ENCODE measurements at regions not wholly inside any gene's neighbourhood (a gene's known extent, or its start where the extent isn't known, plus 50 kb on each side); places are given as distances from the start of the nearest gene placed in this dataset.

DNA sequence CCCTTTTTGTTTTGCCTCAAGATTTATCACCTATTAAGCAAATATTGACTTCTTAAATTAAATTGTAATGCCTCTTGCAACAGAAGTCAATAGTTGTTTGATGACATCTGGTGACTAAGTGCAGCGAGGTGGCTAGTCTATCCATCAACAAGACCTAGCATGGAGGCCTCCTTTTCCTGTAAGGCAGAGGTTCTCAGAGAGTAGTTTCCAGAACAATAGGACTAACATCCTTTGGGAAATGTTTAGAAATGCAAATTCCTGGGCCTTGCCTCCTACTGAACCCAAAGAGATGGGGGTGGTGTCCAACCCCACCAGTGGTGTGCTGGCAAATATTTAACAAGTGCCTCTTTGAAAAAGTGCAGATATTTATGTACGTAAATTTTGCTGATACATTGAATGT is 143.7 kb downstream of the SCP2D1 start:
- DNase-seq (ENCODE audit: low read depth in 2 of 3, low spot score in 1 of 3) = no peak

DNA sequence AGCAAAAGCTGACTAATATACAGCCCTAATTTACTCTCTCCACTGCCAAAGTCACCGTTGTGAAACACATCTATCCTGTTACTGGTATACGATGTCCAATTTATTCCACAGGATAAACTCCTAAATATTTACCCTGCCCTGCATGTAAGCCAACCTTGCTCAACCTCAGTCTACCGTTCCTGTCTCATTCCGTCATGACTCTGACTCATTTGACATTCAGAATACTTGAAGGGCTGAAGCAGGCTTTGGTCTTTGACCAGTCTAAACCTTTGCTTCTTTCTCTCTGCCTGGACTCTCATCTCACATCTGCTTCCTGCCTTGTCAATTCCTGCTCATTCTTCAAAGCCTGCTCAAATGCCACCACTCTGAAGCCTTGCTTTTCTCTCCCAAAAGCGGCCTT is 157.5 kb downstream of the SCP2D1 start:
- DNase-seq (ENCODE audit: low read depth in 2 of 3, low spot score in 1 of 3) = no peak

- DNase-seq (ENCODE audit: low read depth in 2 of 3, low spot score in 1 of 3) = no peak
Measured at GRCh38 chr20:18971574-18971973, 158.0 kb downstream of the SCP2D1 start.

DNA sequence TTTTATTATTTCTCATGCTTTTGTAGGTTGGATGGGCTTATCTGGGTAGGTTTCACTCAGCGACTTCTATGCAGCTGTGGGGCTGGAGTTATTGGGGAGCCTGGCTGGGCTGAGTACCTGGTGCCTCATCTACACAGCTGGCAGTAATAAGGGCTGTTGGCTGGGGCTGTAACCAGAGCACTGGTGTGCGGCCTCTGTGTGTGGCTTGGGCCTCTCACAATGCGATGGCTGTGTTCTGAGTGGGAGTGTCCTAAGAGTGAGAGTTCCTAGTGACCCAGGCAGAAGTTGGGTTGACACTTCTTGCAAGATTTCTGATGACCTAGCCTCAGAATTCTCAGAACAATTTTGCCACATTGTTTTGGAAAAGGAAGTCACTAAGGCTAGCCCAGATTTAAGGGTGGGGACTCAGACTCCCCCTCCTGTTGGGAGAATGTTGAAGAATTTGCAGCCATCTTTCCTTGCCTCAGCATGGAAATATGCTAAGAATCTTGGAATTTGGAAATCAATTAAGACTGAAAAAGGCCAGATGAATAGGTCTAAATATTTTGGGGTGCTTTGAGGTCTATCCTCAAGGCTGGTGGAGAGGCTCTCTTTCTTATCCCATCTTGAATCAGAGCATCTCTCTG is 158.8 kb downstream of the SCP2D1 start:
- no peak for DNase-seq (ENCODE audit: low read depth in 2 of 3, low spot score in 1 of 3)

- DNase-seq (ENCODE audit: low read depth in 2 of 3, low spot score in 1 of 3) = no peak
Measured at GRCh38 chr20:18973529-18974173, 160.1 kb downstream of the SCP2D1 start.

DNA sequence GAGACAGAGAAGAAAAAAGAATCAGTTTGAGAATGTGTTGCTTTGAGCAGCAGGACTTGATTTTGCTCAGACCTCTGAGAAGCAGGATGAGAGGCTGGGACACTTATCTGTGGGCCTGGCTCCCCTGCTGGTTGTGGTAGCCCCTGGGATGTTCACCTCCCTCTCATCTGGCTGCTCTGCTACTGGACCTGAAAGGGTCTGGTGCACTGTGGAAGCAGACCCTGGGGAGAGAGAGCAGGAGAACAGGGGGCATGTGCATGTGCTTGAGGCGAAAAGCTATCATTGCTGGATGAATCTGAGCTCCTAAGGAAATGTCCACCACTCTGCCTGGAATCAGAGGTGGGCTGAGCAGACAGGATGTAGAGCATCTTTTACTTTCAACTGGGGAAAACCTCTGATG is 161.1 kb downstream of the SCP2D1 start:
- DNase-seq (ENCODE audit: low read depth in 2 of 3, low spot score in 1 of 3) = no peak

- no peak for DNase-seq (ENCODE audit: low read depth in 2 of 3, low spot score in 1 of 3)
Measured at GRCh38 chr20:18977441-18977840, 163.9 kb downstream of the SCP2D1 start.

- no peak for DNase-seq (ENCODE audit: low read depth in 2 of 3, low spot score in 1 of 3)
Measured at GRCh38 chr20:18978311-18978710, 164.7 kb downstream of the SCP2D1 start.

GRCh38 chr20:18979132-18979531 is 165.5 kb downstream of the SCP2D1 start:
- DNase-seq (ENCODE audit: low read depth in 2 of 3, low spot score in 1 of 3) = no peak

DNA sequence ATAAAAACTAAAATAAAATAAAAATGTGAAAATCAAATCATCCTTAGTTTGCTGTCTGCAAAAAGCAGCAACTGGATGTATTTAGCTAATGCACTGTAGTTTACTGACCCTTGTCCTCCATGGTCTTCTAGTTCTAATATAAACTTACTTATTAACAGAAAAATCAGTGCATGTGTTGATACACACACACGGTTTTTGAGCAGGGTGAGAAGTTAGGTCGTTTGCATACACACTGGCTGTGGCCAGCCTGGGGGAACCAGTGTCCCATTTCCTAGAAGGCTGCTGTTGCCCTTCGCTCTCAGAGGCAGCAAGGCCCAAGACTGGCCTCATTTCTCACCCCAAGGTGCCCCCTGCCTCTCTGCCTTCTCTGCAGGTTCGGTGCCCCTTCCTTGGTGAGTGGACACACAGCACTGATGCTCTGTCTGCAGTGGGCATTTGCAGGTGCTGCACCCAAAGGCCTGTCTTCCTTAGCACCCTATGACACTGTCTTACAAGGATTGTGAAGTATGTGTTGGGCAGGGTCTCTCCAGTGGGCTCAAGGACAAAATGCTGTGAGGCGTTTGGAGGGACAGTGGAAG is 168.5 kb downstream of the SCP2D1 start:
- no peak for DNase-seq (ENCODE audit: low read depth in 2 of 3, low spot score in 1 of 3)

GRCh38 chr20:18983796-18984195 is 170.2 kb downstream of the SCP2D1 start:
- DNase-seq (ENCODE audit: low read depth in 2 of 3, low spot score in 1 of 3) = no peak

- no peak for DNase-seq (ENCODE audit: low read depth in 2 of 3, low spot score in 1 of 3)
Measured at GRCh38 chr20:18984238-18985200, 170.9 kb downstream of the SCP2D1 start.

- no peak for DNase-seq (ENCODE audit: low read depth in 2 of 3, low spot score in 1 of 3)
Measured at GRCh38 chr20:18985551-18985950, 172.0 kb downstream of the SCP2D1 start.

- no peak for DNase-seq (ENCODE audit: low read depth in 2 of 3, low spot score in 1 of 3)
Measured at GRCh38 chr20:18986146-18986830, 172.7 kb downstream of the SCP2D1 start.

DNA sequence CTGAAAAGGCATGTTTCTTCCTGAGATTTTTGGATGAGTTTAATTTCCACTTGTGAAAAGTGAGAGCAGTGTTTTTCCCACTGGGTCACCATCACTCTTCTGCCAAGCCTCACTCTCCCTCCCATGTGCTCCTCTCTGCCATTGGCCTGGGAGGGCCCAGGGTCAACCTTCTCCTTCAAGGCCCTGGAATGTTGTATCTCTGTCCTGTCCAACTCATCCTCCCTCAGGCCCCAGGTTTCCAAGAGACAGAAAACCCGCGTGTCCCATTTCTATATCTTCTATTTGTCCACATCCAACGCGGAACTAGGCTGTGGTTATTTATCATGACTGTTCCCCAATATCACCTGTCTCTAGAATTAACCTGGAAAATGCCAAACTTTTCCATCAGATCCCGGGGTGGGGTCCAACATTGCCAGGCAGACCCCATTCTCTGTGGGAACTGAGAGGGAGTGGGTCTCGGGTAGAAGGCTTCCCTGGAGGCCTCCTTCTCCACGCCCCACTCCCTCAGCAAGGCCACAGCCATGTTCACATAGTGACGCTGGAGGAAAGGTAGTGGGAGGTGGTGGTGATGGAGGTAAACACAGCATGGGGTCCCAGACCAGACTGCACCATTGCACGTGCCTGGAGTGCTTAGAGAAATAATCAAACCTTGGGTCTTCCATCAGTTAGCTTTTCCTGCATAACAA is 173.5 kb downstream of the SCP2D1 start:
- DNase-seq (ENCODE audit: low read depth in 2 of 3, low spot score in 1 of 3) = no peak

GRCh38 chr20:18987781-18988360 is 174.3 kb downstream of the SCP2D1 start:
- no peak for DNase-seq (ENCODE audit: low read depth in 2 of 3, low spot score in 1 of 3)

- DNase-seq (ENCODE audit: low read depth in 2 of 3, low spot score in 1 of 3) = no peak
Measured at GRCh38 chr20:18988701-18989100, 175.1 kb downstream of the SCP2D1 start.

- DNase-seq (ENCODE audit: low read depth in 2 of 3, low spot score in 1 of 3) = no peak
Measured at GRCh38 chr20:18989736-18990474, 176.3 kb downstream of the SCP2D1 start.

DNA sequence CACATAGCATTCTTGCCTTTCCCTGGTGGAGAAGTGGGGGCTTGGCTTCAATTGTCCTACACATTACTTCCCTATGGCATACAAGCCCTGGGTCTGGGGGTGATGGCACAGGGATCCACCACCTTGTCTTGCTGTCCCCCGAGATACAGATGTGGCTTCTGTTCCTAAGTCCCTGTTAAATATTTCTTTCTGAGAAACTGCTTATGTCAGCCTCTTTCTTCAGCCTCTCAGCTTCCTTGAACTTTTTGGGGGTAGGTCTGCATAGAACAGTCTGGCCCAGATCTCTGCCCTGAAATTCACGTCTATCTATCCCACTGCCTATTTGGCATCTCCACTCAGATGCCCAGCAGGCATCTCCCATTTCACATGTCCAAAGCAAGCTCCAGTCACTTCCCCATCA is 177.4 kb downstream of the SCP2D1 start:
- no peak for DNase-seq (ENCODE audit: low read depth in 2 of 3, low spot score in 1 of 3)
